ENCODE measurements at regions not wholly inside any gene's neighbourhood (a gene's known extent, or its start where the extent isn't known, plus 50 kb on each side); places are given as distances from the start of the nearest gene placed in this dataset.

GRCh38 chr2:204492417-204492816, 52.9 kb upstream of the PARD3B start:
- ATAC-seq, result no peak
- intact Hi-C loops (cut with DNase I), result no loop called here

GRCh38 chr2:204494681-204495080, 50.6 kb upstream of the PARD3B start:
- no peaks in the 10 kb centered on the region for H3K9me3 ChIP-seq
- H3K4me1 ChIP-seq, result no peaks in the 10 kb centered on the region
- H3K27me3 ChIP-seq (ENCODE audit: low read depth), result no peaks in the 10 kb centered on the region
- H3K36me3 ChIP-seq, result no peaks in the 10 kb centered on the region
- H3K4me3 ChIP-seq, result no peak overlapping the region
- no peak overlapping the region for H3K27ac ChIP-seq
- ATAC-seq, result no peak
- no peak for TF ChIP-seq CTCF (IDR thresholded peaks at IDR 0.05)
- no peak for DNase-seq
- intact Hi-C loops (cut with DNase I), result no loop called here

More at GRCh38 chr2:204492417-204492816, 52.9 kb upstream of the PARD3B start:
- H3K36me3 ChIP-seq, result no peaks in the 10 kb centered on the region
- no peaks in the 10 kb centered on the region for H3K27me3 ChIP-seq (ENCODE audit: low read depth)
- H3K27ac ChIP-seq, result no peak overlapping the region
- no peak for DNase-seq
- no peaks in the 10 kb centered on the region for H3K4me1 ChIP-seq
- no peaks in the 10 kb centered on the region for H3K9me3 ChIP-seq
- no peak overlapping the region for H3K4me3 ChIP-seq
- no peak for TF ChIP-seq CTCF (IDR thresholded peaks at IDR 0.05)

- H3K36me3 ChIP-seq, result no peaks in the 10 kb centered on the region
- no peak overlapping the region for H3K4me3 ChIP-seq
- no peak for ATAC-seq
- no peaks in the 10 kb centered on the region for H3K27me3 ChIP-seq (ENCODE audit: low read depth)
- TF ChIP-seq CTCF (IDR thresholded peaks at IDR 0.05), result no peak
- intact Hi-C loops (cut with DNase I), result no loop called here
- DNase-seq, result no peak
- H3K27ac ChIP-seq, result no peak overlapping the region
- no peaks in the 10 kb centered on the region for H3K9me3 ChIP-seq
- H3K4me1 ChIP-seq, result no peaks in the 10 kb centered on the region
Measured at GRCh38 chr2:204495381-204495780, 49.9 kb upstream of the PARD3B start.
